Esophagus (tissue), 2 donors: ENCODE measurements at regions not wholly inside any gene's neighbourhood (a gene's known extent, or its start where the extent isn't known, plus 50 kb on each side); places are given as distances from the start of the nearest gene placed in this dataset.

Experiments used
- H3K27ac ChIP-seq, 2 donors: one replicate each; pipeline ENCODE4 v1.5.1; 2013; ENCODE audit warnings: low read depth in 2 of 2, mild to moderate bottlenecking in 2 of 2, inconsistent platforms in 1 of 2, low read length in 1 of 2, moderate library complexity in 1 of 2
- H3K27me3 ChIP-seq, 2 donors: one replicate each; pipeline ENCODE4 v1.6.1; 2013; ENCODE audit warnings: low read length in 2 of 2, control low read depth in 1 of 2, mild to moderate bottlenecking in 1 of 2; ENCODE audit not compliant: insufficient read depth in 2 of 2, control insufficient read depth in 1 of 2
- H3K36me3 ChIP-seq, 2 donors: one replicate each; pipeline ENCODE4 v1.6.1; 2013; ENCODE audit warnings: low read length in 1 of 2; ENCODE audit not compliant: control insufficient read depth in 2 of 2, insufficient read depth in 2 of 2
- H3K4me1 ChIP-seq, 2 donors: one replicate each; pipeline ENCODE4 v1.6.1; 2013; ENCODE audit warnings: low read length in 1 of 2; ENCODE audit not compliant: control insufficient read depth in 2 of 2, insufficient read depth in 2 of 2
- H3K4me3 ChIP-seq, 2 donors: one replicate each; pipeline ENCODE4 v1.5.1; 2013; ENCODE audit warnings: low read length in 2 of 2, mild to moderate bottlenecking in 2 of 2, low read depth in 1 of 2, moderate library complexity in 1 of 2
- H3K9me3 ChIP-seq, 2 donors: one replicate each; pipeline ENCODE4 v1.6.1; 2013; ENCODE audit warnings: mild to moderate bottlenecking in 2 of 2, low read depth in 1 of 2, low read length in 1 of 2, moderate library complexity in 1 of 2; ENCODE audit not compliant: control insufficient read depth in 2 of 2, insufficient read depth in 1 of 2
- WGBS, 2 donors: extraction: QIAGEN DNeasy Blood & Tissue Kit; methylation state at CpG; one replicate each; pipeline ENCODE4 v1.1.7; 2013; 5-methylcytosine and 5-hydroxymethylcytosine counted together
- donor health status: healthy with polysubstance abuse.
- donor health status: Bipolar disorder and iron deficiency.

- H3K4me3 ChIP-seq, result no peak overlapping the region
- no peak overlapping the region for H3K27ac ChIP-seq
- 85 to 94% methylated on average over 5 of the region's 5 CpGs for WGBS, 2 donors
- no peaks in the 10 kb centered on the region for H3K4me1 ChIP-seq
- H3K36me3 ChIP-seq, result no peaks in the 10 kb centered on the region
- peaks cover 2 to 3% of the 10 kb centered on the region in 2 donors for H3K9me3 ChIP-seq
- no peaks in the 10 kb centered on the region for H3K27me3 ChIP-seq
Measured at GRCh38 chr6:166023273-166023989, 144.2 kb downstream of the TBXT start.

- WGBS, 2 donors, result 85 to 86% methylated on average over 3 of the region's 3 CpGs
Measured at GRCh38 chr6:166021429-166021828, 146.2 kb downstream of the TBXT start.

GRCh38 chr6:166019214-166019613 lies 148.4 kb downstream of the TBXT start:
- no peak overlapping the region for H3K4me3 ChIP-seq
- WGBS, 2 donors, result 63 to 70% methylated on average over 6 of the region's 6 CpGs
- no peaks in the 10 kb centered on the region for H3K4me1 ChIP-seq
- H3K9me3 ChIP-seq, result peaks cover under 1 to 3% of the 10 kb centered on the region in 2 donors
- H3K36me3 ChIP-seq, result no peaks in the 10 kb centered on the region
- H3K27ac ChIP-seq, result no peak overlapping the region
- H3K27me3 ChIP-seq, result no peaks in the 10 kb centered on the region

More at GRCh38 chr6:166021429-166021828, 146.2 kb downstream of the TBXT start:
- Histone ChIP-seq H3K4me1 (no peaks in the 10 kb centered on the region), H3K4me3 (no peak overlapping the region), H3K36me3 (no peaks in the 10 kb centered on the region), H3K9me3 (peaks cover 2 to 3% of the 10 kb centered on the region in 2 donors), H3K27me3 (no peaks in the 10 kb centered on the region), H3K27ac (no peak overlapping the region)

GRCh38 chr6:166017032-166017635 lies 150.5 kb downstream of the TBXT start:
- H3K27me3 ChIP-seq, result no peaks in the 10 kb centered on the region
- H3K9me3 ChIP-seq, result peaks cover 0 to 3% of the 10 kb centered on the region in 2 donors
- 66 to 70% methylated on average over 1 of the region's 1 CpG for WGBS, 2 donors
- no peak overlapping the region for H3K27ac ChIP-seq
- H3K36me3 ChIP-seq, result no peaks in the 10 kb centered on the region
- H3K4me3 ChIP-seq, result no peak overlapping the region
- H3K4me1 ChIP-seq, result no peaks in the 10 kb centered on the region

GRCh38 chr6:166014966-166015365 lies 152.7 kb downstream of the TBXT start:
- Histone ChIP-seq H3K36me3 (no peaks in the 10 kb centered on the region), H3K4me3 (no peak overlapping the region), H3K27me3 (no peaks in the 10 kb centered on the region), H3K27ac (no peak overlapping the region), H3K4me1 (no peaks in the 10 kb centered on the region), H3K9me3 (peaks cover 0 to 3% of the 10 kb centered on the region in 2 donors)
- 40 to 47% methylated on average over 5 of the region's 5 CpGs for WGBS, 2 donors

- no peaks in the 10 kb centered on the region for H3K9me3 ChIP-seq
- H3K4me1 ChIP-seq, result peaks cover 0 to 3% of the 10 kb centered on the region in 2 donors
- WGBS, 2 donors, result 55 to 70% methylated on average over 11 of the region's 11 CpGs
- H3K36me3 ChIP-seq, result no peaks in the 10 kb centered on the region
- peaks cover 6 to 7% of the 10 kb centered on the region in 2 donors for H3K27me3 ChIP-seq
- no peak overlapping the region for H3K4me3 ChIP-seq
- no peak overlapping the region for H3K27ac ChIP-seq
Measured at GRCh38 chr6:166010136-166010960, 157.3 kb downstream of the TBXT start.

- H3K4me3 ChIP-seq, result no peak overlapping the region
- H3K27ac ChIP-seq, result no peak overlapping the region
- H3K9me3 ChIP-seq, result no peaks in the 10 kb centered on the region
- peaks cover 6 to 7% of the 10 kb centered on the region in 2 donors for H3K27me3 ChIP-seq
- no peaks in the 10 kb centered on the region for H3K36me3 ChIP-seq
- H3K4me1 ChIP-seq, result peaks cover 0 to 3% of the 10 kb centered on the region in 2 donors
- 40% methylated on average over 8 of the region's 8 CpGs for WGBS, 2 donors
Measured at GRCh38 chr6:166009385-166010031, 158.1 kb downstream of the TBXT start.

- H3K4me3 ChIP-seq, result no peak overlapping the region
- H3K27ac ChIP-seq, result no peak overlapping the region
- no peaks in the 10 kb centered on the region for H3K36me3 ChIP-seq
- H3K4me1 ChIP-seq, result peaks cover 0 to 3% of the 10 kb centered on the region in 2 donors
- no peaks in the 10 kb centered on the region for H3K9me3 ChIP-seq
- H3K27me3 ChIP-seq, result peaks cover 6 to 7% of the 10 kb centered on the region in 2 donors
- 3 to 5% methylated on average over 60 to 68 of the region's 68 CpGs for WGBS, 2 donors
Measured at GRCh38 chr6:166008441-166009369, 158.9 kb downstream of the TBXT start.
